A673 (cell line): ENCODE measurements at regions not wholly inside any gene's neighbourhood (a gene's known extent, or its start where the extent isn't known, plus 50 kb on each side); places are given as distances from the start of the nearest gene placed in this dataset.

Experiments used
- BruUV-seq: library from RNA; stranded (reverse); fragments of 400-500 nt; replicated peaks from 2 replicates; lab custom pipeline; 2021; lab: Mats Ljungman, UMichigan
- CTCF ChIA-PET: fragments of 300-600 bp; sonication (Branson Sonifier 250); formaldehyde crosslinking; loops from one replicate; lab custom pipeline; 2022; ENCODE audit warnings: antibody characterized with exemption; lab: Charles Lee
- POLR2A ChIA-PET: fragments of 300-600 bp; sonication (Branson Sonifier 250); formaldehyde crosslinking; loops from one replicate; lab custom pipeline; 2022; ENCODE audit warnings: antibody characterized with exemption; ENCODE audit not compliant: low non-redundant PET; lab: Charles Lee
- DNase-seq: peaks from one replicate; pipeline ENCODE4 v3.0.0-alpha.2; 2015; ENCODE audit warnings: low spot score
- H3K27ac ChIP-seq: fragments of 200-600 bp; sonication (generic); 2 replicates; pipeline ENCODE4 v1.5.1; 2016; ENCODE audit warnings: mixed run types, low read depth, mild to moderate bottlenecking, mixed read lengths, antibody characterized with exemption, low read length; ENCODE audit not compliant: poor library complexity, severe bottlenecking
- H3K27me3 ChIP-seq: fragments of 200-600 bp; sonication (generic); replicated peaks from 2 replicates; pipeline ENCODE4 v1.6.1; 2017; ENCODE audit warnings: mixed run types, low read depth, mild to moderate bottlenecking, mixed read lengths, antibody characterized with exemption, low read length; ENCODE audit not compliant: insufficient read depth, poor library complexity
- H3K36me3 ChIP-seq: fragments of 200-600 bp; sonication (generic); 2 replicates; pipeline ENCODE4 v1.6.1; 2016; ENCODE audit warnings: mixed run types, mild to moderate bottlenecking, mixed read lengths, antibody characterized with exemption, low read length; ENCODE audit not compliant: insufficient read depth, poor library complexity, severe bottlenecking
- H3K4me1 ChIP-seq: fragments of 200-600 bp; sonication (generic); 2 replicates; pipeline ENCODE4 v1.6.1; 2017; ENCODE audit warnings: mixed run types, mild to moderate bottlenecking, mixed read lengths, antibody characterized with exemption, low read length; ENCODE audit not compliant: insufficient read depth, poor library complexity, severe bottlenecking
- H3K4me3 ChIP-seq: fragments of 200-600 bp; sonication (generic); 2 replicates; pipeline ENCODE4 v1.5.1; 2016; ENCODE audit warnings: low read depth, mixed run types, mild to moderate bottlenecking, mixed read lengths, low read length; ENCODE audit not compliant: poor library complexity, severe bottlenecking
- H3K9me3 ChIP-seq: fragments of 200-600 bp; sonication (generic); 2 replicates; pipeline ENCODE4 v1.6.1; 2016; ENCODE audit warnings: mixed run types, low read depth, mild to moderate bottlenecking, mixed read lengths, antibody characterized with exemption, low read length; ENCODE audit not compliant: poor library complexity, severe bottlenecking
- EZH2 ChIP-seq: fragments of 200-600 bp; sonication (generic); IDR thresholded peaks from 2 replicates; pipeline ENCODE4 v1.6.1; 2017; ENCODE audit warnings: borderline replicate concordance, low read depth, mild to moderate bottlenecking, mixed read lengths, antibody characterized with exemption, low read length; ENCODE audit not compliant: poor library complexity, severe bottlenecking
- intact Hi-C: fragments of 100-400 bp; cut with micrococcal nuclease; formaldehyde crosslinking; loops from one replicate; pipeline ENCODE4 v1.10.0; 2022; ENCODE audit not compliant: unreplicated experiment
- TF ChIP-seq, protein P1 (sequence below): fragments of 300-800, 200-600 bp; sonication (generic); conservative IDR thresholded peaks from 2 replicates; pipeline ENCODE4 v1.5.1; 2017; ENCODE audit warnings: low read depth, mild to moderate bottlenecking, antibody characterized with exemption, low read length, moderate library complexity, mixed read lengths

DNA sequence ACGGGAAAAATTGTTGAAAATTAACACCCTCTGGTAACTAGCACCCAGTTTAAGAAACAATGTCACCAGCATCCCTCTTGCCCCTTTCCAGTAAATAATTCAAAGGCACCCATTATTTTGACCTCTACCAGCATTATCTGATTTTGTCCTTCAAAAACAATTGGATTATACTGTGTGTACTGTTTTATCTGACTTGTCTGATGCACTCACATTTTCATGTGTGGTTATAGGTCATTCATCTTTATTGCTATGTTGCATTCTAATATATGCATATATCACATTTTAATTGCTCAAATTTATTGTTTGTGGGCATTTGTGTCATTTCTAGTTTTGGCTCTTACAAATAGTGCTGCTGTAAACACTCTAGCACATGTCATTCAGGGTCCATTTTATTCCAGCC, 260.9 kb upstream of the PRDM1 start:
- CTCF ChIA-PET = no interaction called here
- TF ChIP-seq, protein P1, sequence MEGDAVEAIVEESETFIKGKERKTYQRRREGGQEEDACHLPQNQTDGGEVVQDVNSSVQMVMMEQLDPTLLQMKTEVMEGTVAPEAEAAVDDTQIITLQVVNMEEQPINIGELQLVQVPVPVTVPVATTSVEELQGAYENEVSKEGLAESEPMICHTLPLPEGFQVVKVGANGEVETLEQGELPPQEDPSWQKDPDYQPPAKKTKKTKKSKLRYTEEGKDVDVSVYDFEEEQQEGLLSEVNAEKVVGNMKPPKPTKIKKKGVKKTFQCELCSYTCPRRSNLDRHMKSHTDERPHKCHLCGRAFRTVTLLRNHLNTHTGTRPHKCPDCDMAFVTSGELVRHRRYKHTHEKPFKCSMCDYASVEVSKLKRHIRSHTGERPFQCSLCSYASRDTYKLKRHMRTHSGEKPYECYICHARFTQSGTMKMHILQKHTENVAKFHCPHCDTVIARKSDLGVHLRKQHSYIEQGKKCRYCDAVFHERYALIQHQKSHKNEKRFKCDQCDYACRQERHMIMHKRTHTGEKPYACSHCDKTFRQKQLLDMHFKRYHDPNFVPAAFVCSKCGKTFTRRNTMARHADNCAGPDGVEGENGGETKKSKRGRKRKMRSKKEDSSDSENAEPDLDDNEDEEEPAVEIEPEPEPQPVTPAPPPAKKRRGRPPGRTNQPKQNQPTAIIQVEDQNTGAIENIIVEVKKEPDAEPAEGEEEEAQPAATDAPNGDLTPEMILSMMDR = no peak
- no peak for TF ChIP-seq EZH2
- no TSS peak for BruUV-seq

DNA sequence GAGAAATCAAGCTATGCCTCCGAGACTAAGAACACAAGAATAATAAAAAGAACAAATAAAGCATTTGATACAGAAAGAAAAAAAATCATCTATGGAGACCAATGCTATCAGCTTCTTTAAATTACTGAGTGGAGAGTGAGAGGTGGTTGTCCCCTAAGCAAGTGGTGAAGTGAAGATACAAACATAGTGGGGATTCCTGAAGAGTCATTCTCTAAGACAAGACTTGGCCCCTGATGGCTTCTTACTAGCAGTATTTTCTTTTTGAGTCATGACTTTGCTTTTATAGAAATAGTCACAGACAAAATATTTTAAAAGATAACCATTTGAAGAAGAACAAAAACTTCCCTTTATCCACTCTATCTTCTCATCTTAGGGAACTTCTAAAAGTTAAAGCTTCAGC, 261.4 kb upstream of the PRDM1 start:
- BruUV-seq = no TSS peak
- H3K27ac ChIP-seq = no peak overlapping the region
- intact Hi-C loops = no loop called here
- no peak overlapping the region for H3K4me3 ChIP-seq
- no peaks in the 10 kb centered on the region for H3K4me1 ChIP-seq
- no peaks in the 10 kb centered on the region for H3K27me3 ChIP-seq
- ChIA-PET POLR2A (no interaction called here), CTCF (no interaction called here)
- no peaks in the 10 kb centered on the region for H3K9me3 ChIP-seq
- DNase-seq = no peak
- H3K36me3 ChIP-seq = no peaks in the 10 kb centered on the region
- TF ChIP-seq EZH2 = no peak
- TF ChIP-seq, protein P1 = no peak

More for the DNA sequence above, 260.9 kb upstream of the PRDM1 start:
- Histone ChIP-seq H3K27me3 (no peaks in the 10 kb centered on the region), H3K36me3 (no peaks in the 10 kb centered on the region), H3K9me3 (no peaks in the 10 kb centered on the region), H3K4me1 (no peaks in the 10 kb centered on the region), H3K4me3 (no peak overlapping the region), H3K27ac (no peak overlapping the region)
- intact Hi-C loops = no loop called here
- POLR2A ChIA-PET = no interaction called here
- no peak for DNase-seq

DNA sequence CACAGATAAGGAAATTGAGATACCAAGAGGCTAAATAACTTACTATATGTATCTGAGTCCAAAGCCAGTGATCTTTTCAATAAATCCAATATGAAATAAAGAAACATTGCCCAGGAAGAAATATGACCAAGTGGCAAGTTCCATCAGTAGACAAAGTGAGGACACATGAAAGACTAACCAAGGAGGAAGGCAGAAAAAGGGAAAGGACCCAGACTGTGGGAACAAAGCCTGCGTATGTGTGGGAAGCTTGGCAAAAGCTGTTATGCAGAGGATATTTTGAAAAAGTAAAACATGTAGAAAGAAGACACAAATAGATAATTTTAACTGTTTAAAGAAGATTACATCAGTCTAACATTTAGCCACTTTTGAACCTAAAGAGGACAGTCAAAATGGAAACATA, 264.4 kb upstream of the PRDM1 start:
- CTCF ChIA-PET = no interaction called here
- intact Hi-C loops = no loop called here

More for the DNA sequence above, 264.4 kb upstream of the PRDM1 start:
- no peaks in the 10 kb centered on the region for H3K9me3 ChIP-seq
- BruUV-seq = no TSS peak
- DNase-seq = no peak
- H3K4me3 ChIP-seq = no peak overlapping the region
- POLR2A ChIA-PET = no interaction called here
- H3K4me1 ChIP-seq = no peaks in the 10 kb centered on the region
- H3K36me3 ChIP-seq = no peaks in the 10 kb centered on the region
- TF ChIP-seq, protein P1 = no peak
- TF ChIP-seq EZH2 = no peak
- H3K27me3 ChIP-seq = no peaks in the 10 kb centered on the region
- H3K27ac ChIP-seq = no peak overlapping the region
